Suprapubic skin (tissue), 3 donors: ENCODE measurements at regions not wholly inside any gene's neighbourhood (a gene's known extent, or its start where the extent isn't known, plus 50 kb on each side); places are given as distances from the start of the nearest gene placed in this dataset.

Experiments
- CTCF ChIP-seq, 2 donors: fragments of 200-600 bp in 1 of 2; fragments of 450-650 bp in 1 of 2; sonication (generic) in 1 of 2; IDR thresholded peaks; one replicate each; pipeline ENCODE4 v1.5.1; 2016 to 2019; ENCODE audit warnings: antibody characterized with exemption in 2 of 2, mild to moderate bottlenecking in 1 of 2, moderate library complexity in 1 of 2
- EP300 ChIP-seq: sonication (generic); formaldehyde crosslinking; IDR thresholded peaks from one replicate; pipeline ENCODE4 v1.6.1; 2017; ENCODE audit warnings: antibody characterized with exemption
- POLR2A ChIP-seq, 2 donors: fragments of 450-650 bp; IDR thresholded peaks; one replicate each; pipeline ENCODE4 v1.6.1; 2017; ENCODE audit warnings: antibody characterized with exemption in 2 of 2, mild to moderate bottlenecking in 2 of 2, moderate library complexity in 2 of 2

GRCh38 chr10:121092720-121093095, 241.5 kb downstream of the WDR11 start:
- no peak for TF ChIP-seq CTCF (IDR thresholded peaks at IDR 0.05)
- no peak for TF ChIP-seq POLR2A (IDR thresholded peaks at IDR 0.05)
- TF ChIP-seq EP300, result no peak
